NCI-H146 treated with DMSO at 0.1 percent for 48 hours (cell line): ENCODE measurements at regions not wholly inside any gene's neighbourhood (a gene's known extent, or its start where the extent isn't known, plus 50 kb on each side); places are given as distances from the start of the nearest gene placed in this dataset.

Source experiments
- DNase-seq: peaks from one replicate; lab custom pipeline; 2025; ENCODE audit not compliant: unreplicated experiment; lab: John Stamatoyannopoulos, UW

GRCh38 chr1:239725933-239726332 is 339.6 kb downstream of the CHRM3 start:
- DNase-seq, result no peak

- DNase-seq, result no peak
Observed at GRCh38 chr1:239730378-239730777, 344.0 kb downstream of the CHRM3 start.

- no peak for DNase-seq
Observed at GRCh38 chr1:239731082-239731748, 344.8 kb downstream of the CHRM3 start.

GRCh38 chr1:239732770-239733169 is 346.4 kb downstream of the CHRM3 start:
- no peak for DNase-seq

GRCh38 chr1:239733995-239734394 is 347.6 kb downstream of the CHRM3 start:
- DNase-seq, result no peak

GRCh38 chr1:239735111-239735510 is 348.7 kb downstream of the CHRM3 start:
- no peak for DNase-seq

- DNase-seq, result no peak
Observed at GRCh38 chr1:239736479-239736878, 350.1 kb downstream of the CHRM3 start.

GRCh38 chr1:239739375-239739774 is 352.3 kb upstream of the FMN2 start:
- no peak for DNase-seq

GRCh38 chr1:239739919-239740318 is 351.8 kb upstream of the FMN2 start:
- DNase-seq, result no peak

GRCh38 chr1:239742416-239743109 is 349.1 kb upstream of the FMN2 start:
- no peak for DNase-seq

GRCh38 chr1:239744851-239745250 is 346.8 kb upstream of the FMN2 start:
- DNase-seq, result no peak

- no peak for DNase-seq
Observed at GRCh38 chr1:239755107-239755912, 336.4 kb upstream of the FMN2 start.

GRCh38 chr1:239757716-239758115 is 334.0 kb upstream of the FMN2 start:
- DNase-seq, result no peak

GRCh38 chr1:239758756-239759155 is 332.9 kb upstream of the FMN2 start:
- no peak for DNase-seq

GRCh38 chr1:239761509-239761908 is 330.2 kb upstream of the FMN2 start:
- DNase-seq, result no peak

GRCh38 chr1:239763850-239764249 is 327.8 kb upstream of the FMN2 start:
- DNase-seq, result no peak

- no peak for DNase-seq
Observed at GRCh38 chr1:239764546-239764945, 327.1 kb upstream of the FMN2 start.

GRCh38 chr1:239765163-239765562 is 326.5 kb upstream of the FMN2 start:
- DNase-seq, result no peak

- no peak for DNase-seq
Observed at GRCh38 chr1:239771550-239771949, 320.1 kb upstream of the FMN2 start.

- no peak for DNase-seq
Observed at GRCh38 chr1:239772446-239772845, 319.2 kb upstream of the FMN2 start.

- DNase-seq, result no peak
Observed at GRCh38 chr1:239775466-239775865, 316.2 kb upstream of the FMN2 start.

- DNase-seq, result no peak
Observed at GRCh38 chr1:239778208-239778813, 313.4 kb upstream of the FMN2 start.
